ENCODE measurements at regions not wholly inside any gene's neighbourhood (a gene's known extent, or its start where the extent isn't known, plus 50 kb on each side); places are given as distances from the start of the nearest gene placed in this dataset.

DNA sequence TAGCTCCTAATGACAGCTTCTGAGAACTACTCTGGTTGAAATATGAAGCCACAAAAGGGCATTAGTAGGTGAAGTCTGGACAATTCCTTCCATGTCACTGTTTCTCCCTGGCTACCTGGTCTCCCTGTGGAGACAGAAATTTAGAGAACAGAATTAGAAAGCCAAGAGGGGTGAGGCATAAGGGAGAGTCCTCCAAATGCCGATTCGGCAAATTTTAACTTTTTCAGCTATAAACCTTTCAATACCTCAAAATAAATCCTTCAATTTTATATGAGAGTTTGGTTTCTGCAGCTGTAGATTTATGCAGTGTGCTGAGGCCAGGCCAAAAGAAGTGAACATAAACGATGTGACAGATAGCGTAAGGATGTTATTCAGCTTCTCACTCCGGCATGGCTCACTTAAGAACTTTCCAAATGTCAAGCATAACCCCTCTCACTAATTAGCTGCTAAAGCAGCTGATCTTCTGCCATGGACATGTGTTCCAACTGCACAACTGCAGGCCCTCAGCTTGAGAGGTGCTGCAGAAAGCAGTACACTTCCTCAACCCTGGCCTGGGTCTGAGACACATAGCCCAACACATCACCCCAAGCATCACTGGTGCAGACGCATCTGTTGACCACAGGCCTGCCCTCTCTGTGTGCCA, 247.9 kb upstream of the SOX9 start:
- TF ChIP-seq, protein P1, sequence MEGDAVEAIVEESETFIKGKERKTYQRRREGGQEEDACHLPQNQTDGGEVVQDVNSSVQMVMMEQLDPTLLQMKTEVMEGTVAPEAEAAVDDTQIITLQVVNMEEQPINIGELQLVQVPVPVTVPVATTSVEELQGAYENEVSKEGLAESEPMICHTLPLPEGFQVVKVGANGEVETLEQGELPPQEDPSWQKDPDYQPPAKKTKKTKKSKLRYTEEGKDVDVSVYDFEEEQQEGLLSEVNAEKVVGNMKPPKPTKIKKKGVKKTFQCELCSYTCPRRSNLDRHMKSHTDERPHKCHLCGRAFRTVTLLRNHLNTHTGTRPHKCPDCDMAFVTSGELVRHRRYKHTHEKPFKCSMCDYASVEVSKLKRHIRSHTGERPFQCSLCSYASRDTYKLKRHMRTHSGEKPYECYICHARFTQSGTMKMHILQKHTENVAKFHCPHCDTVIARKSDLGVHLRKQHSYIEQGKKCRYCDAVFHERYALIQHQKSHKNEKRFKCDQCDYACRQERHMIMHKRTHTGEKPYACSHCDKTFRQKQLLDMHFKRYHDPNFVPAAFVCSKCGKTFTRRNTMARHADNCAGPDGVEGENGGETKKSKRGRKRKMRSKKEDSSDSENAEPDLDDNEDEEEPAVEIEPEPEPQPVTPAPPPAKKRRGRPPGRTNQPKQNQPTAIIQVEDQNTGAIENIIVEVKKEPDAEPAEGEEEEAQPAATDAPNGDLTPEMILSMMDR (IDR thresholded peaks at IDR 0.05): no peak
- no peak for TF ChIP-seq EZH2 (IDR thresholded peaks at IDR 0.05; ENCODE audit: borderline replicate concordance, insufficient read depth, low read depth, low read length, poor library complexity, severe bottlenecking)

All from B cell (primary cell).